Endodermal cell (in vitro differentiated cells): ENCODE measurements at regions not wholly inside any gene's neighbourhood (a gene's known extent, or its start where the extent isn't known, plus 50 kb on each side); places are given as distances from the start of the nearest gene placed in this dataset.

Experiments
- DNase-seq: peaks from one replicate; pipeline ENCODE4 v3.0.0-alpha.2; 2017
- H3K27ac ChIP-seq: 2 replicates; pipeline ENCODE4 v1.5.1; 2013; ENCODE audit warnings: mild to moderate bottlenecking, low read depth, low read length, moderate library complexity
- H3K27me3 ChIP-seq: 2 replicates; pipeline ENCODE4 v1.6.1; 2013; ENCODE audit warnings: mild to moderate bottlenecking, low read length, moderate library complexity; ENCODE audit not compliant: insufficient read depth, control insufficient read depth, poor library complexity, severe bottlenecking
- H3K36me3 ChIP-seq: 2 replicates; pipeline ENCODE4 v1.7.0; 2013; ENCODE audit warnings: mild to moderate bottlenecking, low read length, moderate library complexity; ENCODE audit not compliant: control insufficient read depth, insufficient read depth
- H3K4me1 ChIP-seq: one replicate; pipeline ENCODE4 v1.7.0; 2013; ENCODE audit warnings: low read length; ENCODE audit not compliant: control insufficient read depth, insufficient read depth
- H3K4me3 ChIP-seq: 2 replicates; pipeline ENCODE4 v1.5.1; 2013; ENCODE audit warnings: mild to moderate bottlenecking, low read length, moderate library complexity
- H3K9ac ChIP-seq: 2 replicates; pipeline ENCODE4 v1.6.1; 2013; ENCODE audit warnings: mild to moderate bottlenecking, low read length, moderate library complexity; ENCODE audit not compliant: poor library complexity, severe bottlenecking; ENCODE audit errors: extremely low read depth
- H3K9me3 ChIP-seq: 2 replicates; pipeline ENCODE4 v1.6.1; 2013; ENCODE audit warnings: mild to moderate bottlenecking, low read length, moderate library complexity; ENCODE audit not compliant: control insufficient read depth
- H3K27ac Mint-ChIP-seq: 2 replicates; pipeline ENCODE4 v1.8.0; 2020; ENCODE audit warnings: mixed read lengths
- H3K27me3 Mint-ChIP-seq: 2 replicates; pipeline ENCODE4 v1.8.0; 2021; ENCODE audit warnings: mild to moderate bottlenecking, mixed read lengths; ENCODE audit not compliant: insufficient read depth
- H3K36me3 Mint-ChIP-seq: 2 replicates; pipeline ENCODE4 v1.8.0; 2020; ENCODE audit warnings: low read depth, mixed read lengths
- H3K4me1 Mint-ChIP-seq: 2 replicates; pipeline ENCODE4 v1.8.0; 2020; ENCODE audit warnings: mixed read lengths
- H3K4me3 Mint-ChIP-seq: 2 replicates; pipeline ENCODE4 v1.8.0; 2020; ENCODE audit warnings: mild to moderate bottlenecking, moderate library complexity, mixed read lengths
- H3K9me3 Mint-ChIP-seq: 2 replicates; pipeline ENCODE4 v1.8.0; 2020; ENCODE audit warnings: mild to moderate bottlenecking, mixed read lengths
- CTCF ChIP-seq: fragments of 200-600 bp; sonication (generic); conservative IDR thresholded peaks from 2 replicates; pipeline ENCODE4 v1.5.0; 2021; ENCODE audit warnings: antibody characterized with exemption, mild to moderate bottlenecking
- WGBS, 2 experiments: methylation state at CpG; one replicate each; pipeline versions ENCODE4 v1.1.5 to v1.1.7; 2013; ENCODE audit warnings: missing lambda C conversion rate in 2 of 2, mixed read lengths in 1 of 2; ENCODE audit not compliant: insufficient coverage in 1 of 2, insufficient read length in 1 of 2; 5-methylcytosine and 5-hydroxymethylcytosine counted together

- Histone ChIP-seq H3K4me3 (no peak overlapping the region), H3K27me3 (no peaks in the 10 kb centered on the region), H3K36me3 (no peaks in the 10 kb centered on the region), H3K9me3 (no peaks in the 10 kb centered on the region), H3K4me1 (no peaks in the 10 kb centered on the region), H3K27ac (no peak overlapping the region), H3K9ac (no peak overlapping the region)
- Mint-ChIP-seq H3K27ac (no peak overlapping the region), H3K4me1 (peaks cover 10% of the 10 kb centered on the region), H3K4me3 (no peak overlapping the region), H3K9me3 (no peaks in the 10 kb centered on the region), H3K36me3 (no peaks in the 10 kb centered on the region), H3K27me3 (peaks cover 3% of the 10 kb centered on the region)
- WGBS, 2 experiments, result 93 to 97% methylated on average over 3 of the region's 3 CpGs
- DNase-seq, result no peak
- no peak for TF ChIP-seq CTCF
Measured at GRCh38 chr9:87443461-87443860, 54.2 kb upstream of the DAPK1 start.

GRCh38 chr9:87445646-87446045 is 52.0 kb upstream of the DAPK1 start:
- DNase-seq, result peak; percentile 84
- H3K27ac Mint-ChIP-seq, result no peak overlapping the region
- H3K4me3 Mint-ChIP-seq, result no peak overlapping the region
- Histone ChIP-seq H3K4me3 (peak overlapping the region; percentile 41), H3K9ac (no peak overlapping the region), H3K4me1 (no peaks in the 10 kb centered on the region), H3K27me3 (no peaks in the 10 kb centered on the region), H3K36me3 (no peaks in the 10 kb centered on the region), H3K9me3 (no peaks in the 10 kb centered on the region), H3K27ac (no peak overlapping the region)
- 34 to 50% methylated on average over 1 to 5 of the region's 5 CpGs for WGBS, 2 experiments
- H3K4me1 Mint-ChIP-seq, result peaks cover 10% of the 10 kb centered on the region
- H3K27me3 Mint-ChIP-seq, result peaks cover 4% of the 10 kb centered on the region
- H3K9me3 Mint-ChIP-seq, result no peaks in the 10 kb centered on the region
- no peaks in the 10 kb centered on the region for H3K36me3 Mint-ChIP-seq
- TF ChIP-seq CTCF, result no peak

- Histone ChIP-seq H3K9me3 (no peaks in the 10 kb centered on the region), H3K4me1 (no peaks in the 10 kb centered on the region), H3K4me3 (no peak overlapping the region), H3K27ac (no peak overlapping the region), H3K27me3 (no peaks in the 10 kb centered on the region), H3K36me3 (no peaks in the 10 kb centered on the region), H3K9ac (no peak overlapping the region)
- 91 to 97% methylated on average over 3 to 4 of the region's 4 CpGs for WGBS, 2 experiments
- Mint-ChIP-seq H3K4me3 (no peak overlapping the region), H3K4me1 (peaks cover 10% of the 10 kb centered on the region), H3K27ac (no peak overlapping the region), H3K9me3 (no peaks in the 10 kb centered on the region), H3K36me3 (no peaks in the 10 kb centered on the region), H3K27me3 (peaks cover 2% of the 10 kb centered on the region)
- no peak for DNase-seq
- no peak for TF ChIP-seq CTCF
Measured at GRCh38 chr9:87446527-87446926, 51.1 kb upstream of the DAPK1 start.
